T-helper 1 cell treated with Interleukin-12 subunit alpha and Interleukin-12 subunit beta and Interleukin-4 antibody, amounts not matched to agents 30 μg/mL and 1 μg/mL, for 36 hours (primary cell): ENCODE measurements at regions not wholly inside any gene's neighbourhood (a gene's known extent, or its start where the extent isn't known, plus 50 kb on each side); places are given as distances from the start of the nearest gene placed in this dataset.

ENCODE experiments used
- H3K27ac Mint-ChIP-seq: one replicate; pipeline ENCODE4 v1.8.0; 2021; ENCODE audit warnings: mild to moderate bottlenecking, mixed read lengths
- H3K27me3 Mint-ChIP-seq: one replicate; pipeline ENCODE4 v1.8.0; 2021; ENCODE audit warnings: low read depth, mixed read lengths
- H3K36me3 Mint-ChIP-seq: one replicate; pipeline ENCODE4 v1.8.0; 2021; ENCODE audit warnings: low read depth, mixed read lengths
- H3K4me1 Mint-ChIP-seq: one replicate; pipeline ENCODE4 v1.8.0; 2021; ENCODE audit warnings: low read depth, mixed read lengths
- H3K4me3 Mint-ChIP-seq: one replicate; pipeline ENCODE4 v1.8.0; 2021; ENCODE audit warnings: mild to moderate bottlenecking, moderate library complexity, mixed read lengths
- H3K9me3 Mint-ChIP-seq: one replicate; pipeline ENCODE4 v1.8.0; 2021; ENCODE audit warnings: mixed read lengths

DNA sequence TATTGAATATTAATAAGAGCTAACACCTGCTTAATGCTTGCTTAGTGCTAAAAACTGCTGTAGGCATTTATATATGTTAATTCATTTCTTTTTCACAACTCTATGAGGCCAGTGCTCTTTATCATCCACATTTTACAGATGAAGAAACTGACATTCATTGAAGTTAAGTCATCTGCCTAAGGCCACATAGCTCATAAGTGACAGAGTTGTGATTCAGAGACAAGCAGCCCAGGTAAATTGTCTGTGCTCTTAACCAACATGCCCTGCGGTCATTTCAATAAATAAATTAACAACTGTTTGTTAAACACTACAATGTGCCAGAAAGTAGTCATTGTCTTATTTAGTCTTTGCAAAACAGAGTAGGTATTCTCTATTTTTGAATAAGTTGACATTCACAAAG, 1354.4 kb upstream of the C9orf72 start:
- Mint-ChIP-seq H3K4me1 (no peaks in the 10 kb centered on the region), H3K9me3 (no peaks in the 10 kb centered on the region), H3K4me3 (no peak overlapping the region), H3K36me3 (no peaks in the 10 kb centered on the region), H3K27ac (no peak overlapping the region), H3K27me3 (no peaks in the 10 kb centered on the region)

GRCh38 chr9:28929433-28929832, 1356.2 kb upstream of the C9orf72 start:
- H3K36me3 Mint-ChIP-seq, result no peaks in the 10 kb centered on the region

GRCh38 chr9:28930766-28931165, 1357.5 kb upstream of the C9orf72 start:
- Mint-ChIP-seq H3K27me3 (no peaks in the 10 kb centered on the region), H3K36me3 (no peaks in the 10 kb centered on the region), H3K9me3 (no peaks in the 10 kb centered on the region), H3K4me3 (no peak overlapping the region), H3K27ac (no peak overlapping the region), H3K4me1 (no peaks in the 10 kb centered on the region)

More at GRCh38 chr9:28929433-28929832, 1356.2 kb upstream of the C9orf72 start:
- Mint-ChIP-seq H3K27ac (no peak overlapping the region), H3K4me1 (no peaks in the 10 kb centered on the region), H3K27me3 (no peaks in the 10 kb centered on the region), H3K9me3 (no peaks in the 10 kb centered on the region), H3K4me3 (no peak overlapping the region)

DNA sequence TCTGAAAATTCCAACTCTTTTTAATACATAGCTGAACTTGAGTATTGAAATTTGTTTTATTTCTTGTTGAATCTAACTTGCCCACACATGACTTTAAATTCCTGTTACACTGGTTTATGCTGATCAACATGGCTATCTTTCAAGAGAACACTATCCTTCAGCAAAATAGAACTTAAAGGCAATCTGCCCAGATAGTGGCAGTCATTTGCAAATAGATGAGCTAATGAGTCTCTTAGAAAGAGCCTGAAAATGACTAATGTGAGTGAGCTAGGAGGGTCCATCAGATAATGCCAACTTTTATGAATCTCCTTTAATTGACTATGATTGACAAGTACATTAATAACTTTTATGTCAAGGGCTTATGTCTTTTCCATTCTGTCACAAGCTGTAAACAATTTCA, 1360.8 kb upstream of the C9orf72 start:
- no peaks in the 10 kb centered on the region for H3K27me3 Mint-ChIP-seq
- no peaks in the 10 kb centered on the region for H3K9me3 Mint-ChIP-seq
- H3K27ac Mint-ChIP-seq, result no peak overlapping the region
- H3K36me3 Mint-ChIP-seq, result no peaks in the 10 kb centered on the region
- no peaks in the 10 kb centered on the region for H3K4me1 Mint-ChIP-seq
- no peak overlapping the region for H3K4me3 Mint-ChIP-seq

DNA sequence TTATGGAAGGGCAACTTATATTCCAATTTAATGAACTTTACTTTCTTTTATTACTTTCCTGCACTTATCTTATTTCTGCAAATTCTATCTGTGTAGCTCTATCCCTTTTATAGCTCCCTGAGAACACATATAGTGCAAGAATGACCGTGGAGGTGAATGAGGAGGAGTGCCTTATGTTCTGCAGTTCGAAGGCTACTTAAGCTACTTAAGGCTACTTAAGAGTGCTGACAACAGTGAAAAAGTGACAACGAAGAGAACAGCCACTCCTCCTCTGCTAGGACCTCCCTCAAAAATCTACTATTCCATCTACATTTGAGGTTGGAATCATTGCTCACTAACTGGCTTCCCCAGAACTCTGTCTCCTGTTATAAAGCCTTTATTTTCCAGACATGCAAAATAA, 1365.7 kb upstream of the C9orf72 start:
- no peaks in the 10 kb centered on the region for H3K9me3 Mint-ChIP-seq
- H3K4me3 Mint-ChIP-seq, result no peak overlapping the region
- H3K36me3 Mint-ChIP-seq, result no peaks in the 10 kb centered on the region

DNA sequence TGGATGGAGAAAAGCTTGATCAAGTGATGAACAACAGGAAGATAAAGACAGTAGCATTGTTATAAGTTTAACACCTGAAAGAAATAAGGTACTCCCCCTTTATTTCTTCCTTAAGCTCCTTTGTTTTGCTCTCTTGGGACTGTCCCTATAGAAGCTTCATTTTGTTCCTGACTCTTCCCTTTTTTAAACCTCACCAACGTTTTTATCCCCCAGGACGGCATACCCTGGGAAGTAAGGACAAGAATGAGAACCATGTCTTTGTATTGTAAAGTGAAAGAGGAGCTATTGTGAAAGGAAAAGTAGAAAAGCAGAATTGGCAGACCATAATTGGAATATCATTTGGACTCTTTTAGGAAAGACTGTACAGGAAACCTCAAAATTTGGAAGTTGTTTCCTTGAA, 1368.6 kb upstream of the C9orf72 start:
- H3K27ac Mint-ChIP-seq, result no peak overlapping the region
- H3K27me3 Mint-ChIP-seq, result no peaks in the 10 kb centered on the region
- no peaks in the 10 kb centered on the region for H3K9me3 Mint-ChIP-seq
- H3K36me3 Mint-ChIP-seq, result no peaks in the 10 kb centered on the region
- no peak overlapping the region for H3K4me3 Mint-ChIP-seq
- no peaks in the 10 kb centered on the region for H3K4me1 Mint-ChIP-seq

More for the DNA sequence above, 1365.7 kb upstream of the C9orf72 start:
- H3K4me1 Mint-ChIP-seq, result no peaks in the 10 kb centered on the region
- H3K27me3 Mint-ChIP-seq, result no peaks in the 10 kb centered on the region
- no peak overlapping the region for H3K27ac Mint-ChIP-seq

DNA sequence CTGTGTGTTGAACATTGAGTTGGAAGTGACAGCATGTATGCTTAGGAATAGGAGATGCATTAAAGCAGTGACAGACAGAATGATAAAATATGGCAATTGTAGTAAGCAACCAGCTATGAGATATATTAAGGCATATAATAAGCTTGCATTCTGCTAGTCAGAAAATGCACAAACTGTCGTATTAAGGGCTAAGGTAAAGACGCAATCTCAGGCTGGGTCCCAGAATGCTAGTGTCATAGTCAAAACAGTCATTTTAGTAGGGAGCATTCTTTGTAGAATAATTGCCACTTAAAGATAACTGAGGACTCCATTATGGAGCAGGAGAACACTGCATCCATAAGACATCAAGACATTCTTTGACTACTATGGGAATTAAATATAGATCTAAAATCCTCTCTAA, 1369.7 kb upstream of the C9orf72 start:
- no peak overlapping the region for H3K4me3 Mint-ChIP-seq
- no peaks in the 10 kb centered on the region for H3K9me3 Mint-ChIP-seq
- H3K27ac Mint-ChIP-seq, result no peak overlapping the region
- H3K27me3 Mint-ChIP-seq, result no peaks in the 10 kb centered on the region
- H3K36me3 Mint-ChIP-seq, result no peaks in the 10 kb centered on the region
- H3K4me1 Mint-ChIP-seq, result no peaks in the 10 kb centered on the region

DNA sequence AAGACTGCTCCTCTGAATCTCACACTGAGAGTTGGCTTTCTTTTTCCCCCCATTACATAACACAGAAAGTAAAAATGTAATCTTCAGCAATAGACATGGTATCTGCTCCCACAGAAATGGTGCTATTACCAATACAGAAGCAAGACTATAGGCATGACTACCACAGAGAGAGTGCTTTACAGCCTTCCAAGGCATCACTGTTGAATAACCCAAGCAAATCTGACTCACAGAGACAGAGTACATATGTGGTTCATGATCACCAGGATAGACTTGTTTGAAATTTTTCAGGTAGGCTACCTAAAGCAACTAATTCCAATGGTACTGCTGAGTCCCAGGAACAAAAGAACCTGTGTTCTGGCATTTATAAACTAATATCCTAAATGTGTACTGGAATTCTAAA, 1373.4 kb upstream of the C9orf72 start:
- no peak overlapping the region for H3K4me3 Mint-ChIP-seq
- H3K4me1 Mint-ChIP-seq, result no peaks in the 10 kb centered on the region
- H3K9me3 Mint-ChIP-seq, result peaks cover 4% of the 10 kb centered on the region
- no peak overlapping the region for H3K27ac Mint-ChIP-seq
- no peaks in the 10 kb centered on the region for H3K36me3 Mint-ChIP-seq
- no peaks in the 10 kb centered on the region for H3K27me3 Mint-ChIP-seq

- Mint-ChIP-seq H3K27ac (no peak overlapping the region), H3K36me3 (no peaks in the 10 kb centered on the region), H3K27me3 (no peaks in the 10 kb centered on the region), H3K9me3 (peaks cover 4% of the 10 kb centered on the region), H3K4me3 (no peak overlapping the region), H3K4me1 (no peaks in the 10 kb centered on the region)
These were observed 1378.7 kb upstream of the C9orf72 start for GRCh38 chr9:28951945-28952344.

- H3K4me3 Mint-ChIP-seq, result no peak overlapping the region
- H3K9me3 Mint-ChIP-seq, result no peaks in the 10 kb centered on the region
- H3K4me1 Mint-ChIP-seq, result no peaks in the 10 kb centered on the region
- no peaks in the 10 kb centered on the region for H3K27me3 Mint-ChIP-seq
- H3K36me3 Mint-ChIP-seq, result no peaks in the 10 kb centered on the region
- H3K27ac Mint-ChIP-seq, result no peak overlapping the region
These were observed 1383.0 kb upstream of the C9orf72 start for GRCh38 chr9:28956116-28956880.

DNA sequence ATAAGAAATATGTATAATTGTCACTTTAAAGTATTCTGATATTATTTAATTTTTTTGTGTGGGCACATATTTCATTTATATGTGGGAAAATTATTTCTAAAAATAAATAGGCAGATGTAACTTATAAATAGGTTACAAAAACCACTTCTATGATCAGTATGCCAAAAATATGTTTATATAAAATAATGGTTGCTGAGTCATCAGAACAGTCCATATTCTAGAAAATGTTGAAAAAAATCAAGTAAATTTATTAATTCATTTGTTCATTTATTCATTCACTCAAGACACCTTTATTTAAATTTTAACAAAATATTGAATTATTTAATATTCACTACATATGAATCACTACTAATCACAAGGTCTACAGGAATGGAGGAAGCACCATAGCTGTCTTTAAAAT, 1387.3 kb upstream of the C9orf72 start:
- Mint-ChIP-seq H3K27ac (no peak overlapping the region), H3K27me3 (no peaks in the 10 kb centered on the region), H3K4me1 (no peaks in the 10 kb centered on the region), H3K9me3 (no peaks in the 10 kb centered on the region), H3K4me3 (no peak overlapping the region), H3K36me3 (no peaks in the 10 kb centered on the region)

GRCh38 chr9:28961623-28962022, 1388.3 kb upstream of the C9orf72 start:
- Mint-ChIP-seq H3K27ac (no peak overlapping the region), H3K36me3 (no peaks in the 10 kb centered on the region), H3K9me3 (no peaks in the 10 kb centered on the region), H3K27me3 (no peaks in the 10 kb centered on the region), H3K4me1 (no peaks in the 10 kb centered on the region), H3K4me3 (no peak overlapping the region)

DNA sequence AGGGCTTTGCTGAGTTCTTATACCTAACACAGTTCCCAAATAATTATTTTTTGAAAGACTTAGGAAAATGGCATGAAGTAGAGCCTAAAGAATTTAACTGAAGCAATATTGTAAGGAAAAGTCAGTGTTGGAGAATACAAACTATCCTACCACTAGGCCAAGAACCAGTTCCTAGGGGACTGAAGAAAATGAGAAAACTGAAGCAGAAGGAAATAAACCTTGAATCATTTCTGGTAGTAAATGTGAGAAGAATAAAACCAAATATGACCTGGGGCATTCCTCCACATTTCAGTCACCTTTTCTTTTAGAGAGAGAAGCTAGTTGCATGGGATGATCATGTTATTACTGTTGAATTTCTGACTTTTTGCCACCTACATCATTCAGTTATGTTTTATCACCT, 1393.9 kb upstream of the C9orf72 start:
- no peak overlapping the region for H3K27ac Mint-ChIP-seq
- H3K36me3 Mint-ChIP-seq, result no peaks in the 10 kb centered on the region
- no peaks in the 10 kb centered on the region for H3K27me3 Mint-ChIP-seq
- H3K4me1 Mint-ChIP-seq, result no peaks in the 10 kb centered on the region
- no peaks in the 10 kb centered on the region for H3K9me3 Mint-ChIP-seq
- no peak overlapping the region for H3K4me3 Mint-ChIP-seq

- H3K9me3 Mint-ChIP-seq, result no peaks in the 10 kb centered on the region
- H3K36me3 Mint-ChIP-seq, result no peaks in the 10 kb centered on the region
- no peak overlapping the region for H3K27ac Mint-ChIP-seq
- H3K4me1 Mint-ChIP-seq, result no peaks in the 10 kb centered on the region
- H3K27me3 Mint-ChIP-seq, result no peaks in the 10 kb centered on the region
- H3K4me3 Mint-ChIP-seq, result no peak overlapping the region
These were observed 1397.0 kb upstream of the C9orf72 start for GRCh38 chr9:28970241-28970654.

- Mint-ChIP-seq H3K36me3 (no peaks in the 10 kb centered on the region), H3K4me1 (no peaks in the 10 kb centered on the region), H3K4me3 (no peak overlapping the region), H3K9me3 (no peaks in the 10 kb centered on the region), H3K27ac (no peak overlapping the region), H3K27me3 (no peaks in the 10 kb centered on the region)
These were observed 1398.6 kb upstream of the C9orf72 start for GRCh38 chr9:28971881-28972280.

DNA sequence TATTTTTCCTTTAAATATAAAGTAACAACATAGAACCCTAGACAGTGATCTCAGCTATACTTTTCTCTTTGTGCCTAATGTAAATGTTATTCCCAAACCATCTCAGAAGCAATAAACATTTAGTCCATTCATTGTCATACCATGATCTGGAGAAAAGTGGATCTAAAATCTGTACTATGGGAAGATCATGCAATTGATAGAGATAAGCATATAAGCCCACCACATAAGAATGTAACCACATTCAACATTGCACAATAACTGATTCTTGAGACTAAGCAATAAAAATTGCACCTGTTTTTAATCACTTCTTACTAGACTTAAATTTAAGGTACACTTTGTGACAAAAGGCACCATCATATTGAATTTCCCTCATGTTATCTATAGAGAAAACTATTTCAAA, 1403.0 kb upstream of the C9orf72 start:
- Mint-ChIP-seq H3K4me3 (no peak overlapping the region), H3K27ac (no peak overlapping the region), H3K9me3 (no peaks in the 10 kb centered on the region), H3K36me3 (no peaks in the 10 kb centered on the region), H3K4me1 (no peaks in the 10 kb centered on the region), H3K27me3 (no peaks in the 10 kb centered on the region)
